H9 (cell line): ENCODE measurements at regions not wholly inside any gene's neighbourhood (a gene's known extent, or its start where the extent isn't known, plus 50 kb on each side); places are given as distances from the start of the nearest gene placed in this dataset.

Source experiments
- DNase-seq: peaks from one replicate; pipeline ENCODE4 v3.0.0-alpha.2; 2017
- H2AFZ ChIP-seq: one replicate; pipeline ENCODE4 v1.6.1; 2013; ENCODE audit warnings: mild to moderate bottlenecking, low read length, control low read depth, moderate library complexity
- H2AK5ac ChIP-seq: 2 replicates; pipeline ENCODE4 v1.6.1; 2013; ENCODE audit warnings: low read length, control low read depth, mixed read lengths; ENCODE audit not compliant: insufficient read length
- H2BK120ac ChIP-seq: one replicate; pipeline ENCODE4 v1.6.1; 2013; ENCODE audit warnings: low read depth, mild to moderate bottlenecking, low read length, control low read depth, inconsistent platforms; ENCODE audit not compliant: poor library complexity, severe bottlenecking
- H2BK12ac ChIP-seq: 2 replicates; pipeline ENCODE4 v1.6.1; 2013; ENCODE audit warnings: low read length, control low read depth, mixed read lengths, low read depth; ENCODE audit not compliant: insufficient read length
- H2BK15ac ChIP-seq: 2 replicates; pipeline ENCODE4 v1.6.1; 2013; ENCODE audit warnings: low read depth, low read length, control low read depth
- H2BK20ac ChIP-seq: one replicate; pipeline ENCODE4 v1.6.1; 2013; ENCODE audit warnings: low read depth, mild to moderate bottlenecking, low read length, control low read depth, inconsistent platforms; ENCODE audit not compliant: poor library complexity, severe bottlenecking
- H2BK5ac ChIP-seq: 2 replicates; pipeline ENCODE4 v1.6.1; 2013; ENCODE audit warnings: low read length, control low read depth, mixed read lengths; ENCODE audit not compliant: insufficient read length
- H3K14ac ChIP-seq: 2 replicates; pipeline ENCODE4 v1.6.1; 2013; ENCODE audit warnings: low read length, control low read depth; ENCODE audit not compliant: insufficient read depth
- H3K18ac ChIP-seq: 2 replicates; pipeline ENCODE4 v1.6.1; 2013; ENCODE audit warnings: low read depth, mild to moderate bottlenecking, mixed read lengths, low read length, control low read depth; ENCODE audit not compliant: insufficient read length
- H3K23ac ChIP-seq: 2 replicates; pipeline ENCODE4 v1.6.1; 2013; ENCODE audit warnings: low read length, control low read depth, mixed read lengths, low read depth; ENCODE audit not compliant: insufficient read length
- H3K23me2 ChIP-seq: 2 replicates; pipeline ENCODE4 v1.6.1; 2013; ENCODE audit warnings: low read depth, mild to moderate bottlenecking, mixed read lengths, low read length, control low read depth; ENCODE audit not compliant: insufficient read length, poor library complexity, severe bottlenecking
- H3K27ac ChIP-seq: 2 replicates; pipeline ENCODE4 v1.5.1; 2013; ENCODE audit warnings: low read length, control low read depth, mixed read lengths, low read depth; ENCODE audit not compliant: insufficient read length
- H3K27me3 ChIP-seq: 2 replicates; pipeline ENCODE4 v1.6.1; 2013; ENCODE audit warnings: low read length, control low read depth, inconsistent platforms; ENCODE audit not compliant: insufficient read depth
- H3K4ac ChIP-seq: 2 replicates; pipeline ENCODE4 v1.6.1; 2013; ENCODE audit warnings: low read depth, mild to moderate bottlenecking, control low read depth, inconsistent platforms, low read length, moderate library complexity
- H3K4me1 ChIP-seq: 2 replicates; pipeline ENCODE4 v1.6.1; 2013; ENCODE audit warnings: low read length, control low read depth, inconsistent platforms; ENCODE audit not compliant: insufficient read depth
- H3K4me2 ChIP-seq: 2 replicates; pipeline ENCODE4 v1.6.1; 2013; ENCODE audit warnings: low read length, control low read depth, mixed read lengths; ENCODE audit not compliant: insufficient read length, insufficient read depth
- H3K56ac ChIP-seq: 2 replicates; pipeline ENCODE4 v1.6.1; 2013; ENCODE audit warnings: low read depth, mild to moderate bottlenecking, mixed read lengths, low read length, control low read depth; ENCODE audit not compliant: insufficient read length
- H3K79me1 ChIP-seq: 2 replicates; pipeline ENCODE4 v1.6.1; 2013; ENCODE audit warnings: low read depth, mild to moderate bottlenecking, moderate library complexity, low read length, control low read depth, inconsistent platforms; ENCODE audit not compliant: insufficient read depth, poor library complexity, severe bottlenecking
- H3K79me2 ChIP-seq: 2 replicates; pipeline ENCODE4 v1.6.1; 2013; ENCODE audit warnings: low read length, control low read depth, inconsistent platforms; ENCODE audit not compliant: insufficient read depth
- H3K9ac ChIP-seq: 2 replicates; pipeline ENCODE4 v1.6.1; 2013; ENCODE audit warnings: low read length, control low read depth, mixed read lengths; ENCODE audit not compliant: insufficient read length; ENCODE audit errors: extremely low read depth
- H3K9me3 ChIP-seq: one replicate; pipeline ENCODE4 v1.6.1; 2013; ENCODE audit warnings: low read depth, low read length, inconsistent platforms; ENCODE audit not compliant: control insufficient read depth
- H3T11ph ChIP-seq: one replicate; pipeline ENCODE4 v1.6.1; 2013; ENCODE audit warnings: mild to moderate bottlenecking, low read length, control low read depth, inconsistent platforms
- H4K20me1 ChIP-seq: one replicate; pipeline ENCODE4 v1.6.1; 2013; ENCODE audit not compliant: control insufficient read depth, insufficient read length, insufficient read depth
- H4K5ac ChIP-seq: 2 replicates; pipeline ENCODE4 v1.6.1; 2013; ENCODE audit warnings: low read depth, mild to moderate bottlenecking, mixed read lengths, low read length, control low read depth; ENCODE audit not compliant: insufficient read length
- H4K8ac ChIP-seq: replicated peaks from 2 replicates; pipeline ENCODE4 v1.6.1; 2013; ENCODE audit warnings: low read length, control low read depth, mixed read lengths, low read depth; ENCODE audit not compliant: insufficient read length
- H4K91ac ChIP-seq: 2 replicates; pipeline ENCODE4 v1.6.1; 2013; ENCODE audit warnings: low read depth, mild to moderate bottlenecking, moderate library complexity, mixed read lengths, low read length, control low read depth; ENCODE audit not compliant: insufficient read length
- H3K27ac Mint-ChIP-seq, 3 experiments: 2 replicates in 2 of 3; 3 replicates in 1 of 3; pipeline ENCODE4 v1.8.0; 2020 to 2021; ENCODE audit warnings: mixed read lengths in 3 of 3, mild to moderate bottlenecking in 1 of 3, moderate library complexity in 1 of 3
- H3K27me3 Mint-ChIP-seq: 2 replicates; pipeline ENCODE4 v1.8.0; 2021; ENCODE audit warnings: low read depth, mild to moderate bottlenecking, moderate library complexity, mixed read lengths
- H3K36me3 Mint-ChIP-seq, 3 experiments: 2 replicates in 2 of 3; 3 replicates in 1 of 3; pipeline ENCODE4 v1.8.0; 2020 to 2021; ENCODE audit warnings: low read depth in 3 of 3, mixed read lengths in 3 of 3; ENCODE audit not compliant: insufficient read depth in 1 of 3
- H3K4me1 Mint-ChIP-seq, 2 experiments: 2 replicates each; pipeline ENCODE4 v1.8.0; 2020; ENCODE audit warnings: mixed read lengths in 2 of 2
- H3K4me3 Mint-ChIP-seq, 2 experiments: 2 replicates in 1 of 2; 3 replicates in 1 of 2; pipeline ENCODE4 v1.8.0; 2020 to 2021; ENCODE audit warnings: mild to moderate bottlenecking in 2 of 2, mixed read lengths in 2 of 2, moderate library complexity in 1 of 2
- H3K9me3 Mint-ChIP-seq, 2 experiments: 2 replicates in 1 of 2; 3 replicates in 1 of 2; pipeline ENCODE4 v1.8.0; 2020; ENCODE audit warnings: mild to moderate bottlenecking in 2 of 2, mixed read lengths in 2 of 2, moderate library complexity in 1 of 2
- WGBS: extraction: QIAGEN DNeasy Blood & Tissue Kit; methylation state at CpG from one replicate; pipeline ENCODE4 v1.1.7; 2013; ENCODE audit warnings: missing lambda C conversion rate, low lambda C conversion rate, mixed read lengths; ENCODE audit not compliant: insufficient read length; ENCODE audit errors: extremely low coverage; 5-methylcytosine and 5-hydroxymethylcytosine counted together
- TF ChIP-seq, protein P1 (sequence below): fragments of 200-600 bp; sonication (generic); conservative IDR thresholded peaks from 3 replicates; pipeline ENCODE4 v1.8.0; 2021; ENCODE audit warnings: antibody characterized with exemption, mild to moderate bottlenecking

DNA sequence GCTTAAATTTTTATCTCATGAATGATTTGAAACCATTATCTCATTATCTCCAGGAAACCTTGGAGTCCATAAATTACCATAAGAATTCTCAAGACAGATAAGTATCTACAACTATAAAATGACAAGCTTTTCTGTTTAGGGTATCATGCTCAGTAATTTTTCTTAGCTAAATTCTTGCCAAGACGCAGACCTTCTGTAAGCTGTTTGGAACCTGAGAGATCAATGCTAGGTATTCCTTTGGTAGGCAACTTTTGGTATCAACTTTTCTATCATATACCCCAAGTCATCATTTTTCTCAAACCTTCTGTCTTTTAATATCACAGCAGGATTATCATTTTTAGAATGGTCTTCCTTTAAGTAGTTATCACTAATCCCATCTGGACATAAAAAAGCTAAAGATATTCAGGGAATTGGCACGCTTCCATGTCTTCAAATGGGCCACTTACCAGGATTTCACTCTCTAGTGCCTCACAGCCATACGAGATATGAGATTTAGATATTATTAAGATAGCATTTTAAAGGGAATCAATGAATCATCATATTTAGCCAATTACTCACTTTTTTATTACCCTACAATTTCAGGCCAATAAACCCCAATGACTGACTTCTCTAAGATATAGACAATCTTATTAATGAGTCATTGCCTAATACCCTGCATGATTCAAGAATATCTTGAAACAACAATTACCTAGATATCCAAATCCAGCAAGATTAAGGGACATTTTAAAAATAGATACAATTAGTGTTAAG is 544.1 kb downstream of the HTR7 start:
- H3K4ac ChIP-seq, result no peak overlapping the region
- H2BK20ac ChIP-seq, result no peak overlapping the region
- no peak overlapping the region for H2BK120ac ChIP-seq
- H3K4me2 ChIP-seq, result no peak overlapping the region
- H3T11ph ChIP-seq, result no peak overlapping the region
- H4K91ac ChIP-seq, result no peak overlapping the region
- H3K79me2 ChIP-seq, result no peaks in the 10 kb centered on the region
- no peak overlapping the region for H3K27ac ChIP-seq
- no peaks in the 10 kb centered on the region for H3K23me2 ChIP-seq
- Mint-ChIP-seq H3K27ac (no peak overlapping the region), H3K4me3 (no peak overlapping the region), H3K36me3 (peaks cover 1 to 7% (median 2%) of the 10 kb centered on the region in 3 experiments; a peak in 3 of 7 replicates), H3K9me3 (peaks cover 0 to 3% of the 10 kb centered on the region in 2 experiments; a peak in 2 of 5 replicates), H3K27me3 (no peaks in the 10 kb centered on the region), H3K4me1 (peaks cover 23% of the 10 kb centered on the region in 2 experiments)
- no peak overlapping the region for H4K8ac ChIP-seq
- no peaks in the 10 kb centered on the region for H4K20me1 ChIP-seq
- H4K5ac ChIP-seq, result no peak overlapping the region
- no peaks in the 10 kb centered on the region for H3K27me3 ChIP-seq
- no peak overlapping the region for H3K23ac ChIP-seq
- no peaks in the 10 kb centered on the region for H3K9me3 ChIP-seq
- no peak overlapping the region for H2AFZ ChIP-seq
- no peaks in the 10 kb centered on the region for H3K79me1 ChIP-seq
- H3K14ac ChIP-seq, result no peak overlapping the region
- no peak overlapping the region for H2BK5ac ChIP-seq
- no CpG with 5 or more reads among the region's 3 CpGs for WGBS
- no peak overlapping the region for H2BK15ac ChIP-seq
- no peak overlapping the region for H2BK12ac ChIP-seq
- H2AK5ac ChIP-seq, result no peak overlapping the region
- no peak for DNase-seq
- no peak overlapping the region for H3K56ac ChIP-seq
- TF ChIP-seq, protein P1, sequence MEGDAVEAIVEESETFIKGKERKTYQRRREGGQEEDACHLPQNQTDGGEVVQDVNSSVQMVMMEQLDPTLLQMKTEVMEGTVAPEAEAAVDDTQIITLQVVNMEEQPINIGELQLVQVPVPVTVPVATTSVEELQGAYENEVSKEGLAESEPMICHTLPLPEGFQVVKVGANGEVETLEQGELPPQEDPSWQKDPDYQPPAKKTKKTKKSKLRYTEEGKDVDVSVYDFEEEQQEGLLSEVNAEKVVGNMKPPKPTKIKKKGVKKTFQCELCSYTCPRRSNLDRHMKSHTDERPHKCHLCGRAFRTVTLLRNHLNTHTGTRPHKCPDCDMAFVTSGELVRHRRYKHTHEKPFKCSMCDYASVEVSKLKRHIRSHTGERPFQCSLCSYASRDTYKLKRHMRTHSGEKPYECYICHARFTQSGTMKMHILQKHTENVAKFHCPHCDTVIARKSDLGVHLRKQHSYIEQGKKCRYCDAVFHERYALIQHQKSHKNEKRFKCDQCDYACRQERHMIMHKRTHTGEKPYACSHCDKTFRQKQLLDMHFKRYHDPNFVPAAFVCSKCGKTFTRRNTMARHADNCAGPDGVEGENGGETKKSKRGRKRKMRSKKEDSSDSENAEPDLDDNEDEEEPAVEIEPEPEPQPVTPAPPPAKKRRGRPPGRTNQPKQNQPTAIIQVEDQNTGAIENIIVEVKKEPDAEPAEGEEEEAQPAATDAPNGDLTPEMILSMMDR, result no peak
- no peak overlapping the region for H3K9ac ChIP-seq
- no peak overlapping the region for H3K18ac ChIP-seq
- no peaks in the 10 kb centered on the region; the same call in 1 of the 2 replicates for H3K4me1 ChIP-seq
